Gastroesophageal sphincter (tissue), 4 donors: ENCODE measurements at regions not wholly inside any gene's neighbourhood (a gene's known extent, or its start where the extent isn't known, plus 50 kb on each side); places are given as distances from the start of the nearest gene placed in this dataset.

Source experiments
- ATAC-seq: fragments of 150-250 bp; one replicate; pipeline ENCODE4 v1.9.1; 2016; ENCODE audit warnings: mild to moderate bottlenecking, moderate library complexity
- H3K27ac ChIP-seq, 4 donors: fragments of 200-600 bp; sonication (generic) in 3 of 4; 1 replicate in 3 of 4; 2 replicates in 1 of 4; pipeline ENCODE4 v1.5.1; 2016 to 2019
- H3K27me3 ChIP-seq: fragments of 200-600 bp; sonication (generic); one replicate; pipeline ENCODE4 v1.5.1; 2019
- H3K36me3 ChIP-seq, 2 donors: fragments of 200-600 bp; sonication (generic); one replicate each; pipeline ENCODE4 v1.5.1; 2019; ENCODE audit warnings: control low read depth in 1 of 2
- H3K4me1 ChIP-seq, 3 donors: fragments of 200-600 bp; sonication (generic); 1 replicate in 2 of 3; 2 replicates in 1 of 3; pipeline ENCODE4 v1.5.1; 2016 to 2019; ENCODE audit warnings: control low read depth in 2 of 3
- H3K4me3 ChIP-seq, 2 donors: fragments of 200-600 bp; sonication (generic); one replicate each; pipeline ENCODE4 v1.5.1; 2019; ENCODE audit warnings: mild to moderate bottlenecking in 1 of 2, moderate library complexity in 1 of 2
- H3K9me3 ChIP-seq, 3 donors: fragments of 200-600 bp; sonication (generic); one replicate each; pipeline ENCODE4 v1.5.1; 2017 to 2019; ENCODE audit warnings: control low read depth in 2 of 3
- CTCF ChIP-seq, 4 experiments: fragments of 200-600 bp in 2 of 4; fragments of 450-650 bp in 2 of 4; sonication (generic) in 1 of 4; IDR thresholded peaks; one replicate each; pipeline ENCODE4 v1.5.1; 2017 to 2019; ENCODE audit warnings: antibody characterized with exemption in 4 of 4, mild to moderate bottlenecking in 2 of 4, moderate library complexity in 2 of 4
- EP300 ChIP-seq: sonication (generic); formaldehyde crosslinking; IDR thresholded peaks from one replicate; pipeline ENCODE4 v1.6.1; 2017; ENCODE audit warnings: antibody characterized with exemption, mild to moderate bottlenecking
- POLR2A ChIP-seq, 2 donors: fragments of 450-650 bp; IDR thresholded peaks; one replicate each; pipeline ENCODE4 v1.6.1; 2017; ENCODE audit warnings: antibody characterized with exemption in 2 of 2, mild to moderate bottlenecking in 2 of 2, moderate library complexity in 1 of 2
- POLR2AphosphoS5 ChIP-seq: sonication (generic); formaldehyde crosslinking; IDR thresholded peaks from one replicate; pipeline ENCODE4 v1.6.1; 2017; ENCODE audit warnings: antibody characterized with exemption
- WGBS, 2 donors: methylation state at CpG; one replicate each; pipeline ENCODE4 v1.1.5; 2018; ENCODE audit warnings: low coverage in 1 of 2; 5-methylcytosine and 5-hydroxymethylcytosine counted together

- WGBS, 2 donors: 45% methylated on average over 4 of the region's 8 CpGs; no CpG with 5 or more reads in 1 of the 2 donors
- Histone ChIP-seq H3K4me3 (no peak overlapping the region), H3K27ac (no peak overlapping the region), H3K4me1 (no peaks in the 10 kb centered on the region), H3K36me3 (no peaks in the 10 kb centered on the region), H3K9me3 (no peaks in the 10 kb centered on the region), H3K27me3 (peaks cover 4% of the 10 kb centered on the region)
- ATAC-seq: no peak
- TF ChIP-seq EP300 (no peak), POLR2A (IDR thresholded peaks at IDR 0.05) (no peak), CTCF (IDR thresholded peaks at IDR 0.05) (no peak), POLR2AphosphoS5 (no peak)
Measured at GRCh38 chr16:51449441-51449840, 298.4 kb upstream of the SALL1 start.

DNA sequence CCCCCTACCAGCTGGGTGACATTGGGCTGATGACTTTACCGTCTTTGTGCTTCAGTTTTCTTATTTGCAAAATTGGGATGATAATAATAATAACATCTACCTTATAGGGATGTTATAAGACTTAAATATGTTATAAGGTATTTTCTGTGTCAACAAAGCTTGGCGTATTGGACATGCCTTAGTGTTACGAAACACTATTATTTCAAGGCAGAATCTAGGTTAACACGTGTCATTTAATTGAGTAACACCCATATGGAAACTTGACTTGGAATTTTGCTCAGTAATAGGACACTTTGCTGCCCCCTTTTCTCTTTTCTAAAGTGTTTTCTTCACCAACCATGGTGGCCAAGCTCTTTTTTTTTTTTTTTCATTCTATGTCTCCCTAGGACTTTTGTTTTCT is 294.2 kb upstream of the SALL1 start:
- no peak for ATAC-seq
- H3K4me1 ChIP-seq: no peaks in the 10 kb centered on the region
- 63 to 75% methylated on average over 3 to 4 of the region's 4 CpGs for WGBS, 2 donors

GRCh38 chr16:51443934-51444333 is 292.9 kb upstream of the SALL1 start:
- H3K9me3 ChIP-seq: no peaks in the 10 kb centered on the region
- H3K27me3 ChIP-seq: peaks cover 27% of the 10 kb centered on the region
- WGBS, 2 donors: 75% methylated on average over 1 of the region's 1 CpG; no CpG with 5 or more reads in 1 of the 2 donors
- TF ChIP-seq POLR2A (IDR thresholded peaks at IDR 0.05) (no peak), CTCF (IDR thresholded peaks at IDR 0.05) (no peak), EP300 (no peak), POLR2AphosphoS5 (no peak)
- no peak overlapping the region for H3K4me3 ChIP-seq
- ATAC-seq: no peak
- H3K27ac ChIP-seq: no peak overlapping the region
- no peaks in the 10 kb centered on the region for H3K4me1 ChIP-seq
- no peaks in the 10 kb centered on the region for H3K36me3 ChIP-seq

More for the DNA sequence above, 294.2 kb upstream of the SALL1 start:
- H3K27me3 ChIP-seq: peaks cover 18% of the 10 kb centered on the region
- H3K4me3 ChIP-seq: no peak overlapping the region
- no peak overlapping the region for H3K27ac ChIP-seq
- H3K9me3 ChIP-seq: no peaks in the 10 kb centered on the region
- TF ChIP-seq POLR2AphosphoS5 (no peak), CTCF (IDR thresholded peaks at IDR 0.05) (no peak)
- H3K36me3 ChIP-seq: no peaks in the 10 kb centered on the region

DNA sequence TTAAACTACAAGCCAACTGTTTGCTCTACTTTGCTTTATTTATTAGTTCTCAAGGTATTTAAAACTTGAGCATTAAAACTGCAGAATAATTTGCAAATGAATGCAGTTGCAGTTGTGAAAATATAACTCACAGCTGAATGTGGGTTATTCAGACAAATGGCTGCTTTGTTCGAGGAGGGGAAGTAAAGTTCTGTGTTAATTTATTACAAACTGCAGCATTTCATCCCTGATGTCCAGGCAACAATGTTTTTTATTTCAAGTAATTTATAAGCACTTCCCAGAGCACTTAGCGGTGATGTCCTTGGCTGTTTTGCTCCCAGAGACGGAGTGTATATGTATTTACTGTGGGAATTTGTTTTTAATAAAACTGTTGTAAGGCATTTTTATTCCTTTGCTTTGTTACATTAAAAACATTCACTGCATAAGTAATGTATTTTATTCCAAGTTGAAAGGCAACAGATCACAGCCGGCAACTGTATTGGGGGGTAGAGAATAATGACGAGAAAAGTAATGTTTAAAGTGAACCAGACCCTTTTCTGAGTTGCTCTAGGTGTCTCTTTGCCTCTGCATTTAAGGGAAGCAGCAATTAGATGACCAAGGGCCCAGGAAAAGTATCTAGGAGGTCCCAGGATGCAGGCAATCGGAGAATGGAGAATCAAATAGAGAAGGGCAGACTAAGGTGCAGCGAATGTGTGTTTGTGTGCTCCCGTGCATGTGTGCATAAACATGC is 291.2 kb upstream of the SALL1 start:
- ATAC-seq: no peak
- Histone ChIP-seq H3K4me1 (no peaks in the 10 kb centered on the region), H3K27ac (no peak overlapping the region)

More for the DNA sequence above, 291.2 kb upstream of the SALL1 start:
- Histone ChIP-seq H3K36me3 (no peaks in the 10 kb centered on the region), H3K4me3 (no peak overlapping the region), H3K27me3 (peaks cover 32% of the 10 kb centered on the region), H3K9me3 (no peaks in the 10 kb centered on the region)
- TF ChIP-seq POLR2A (IDR thresholded peaks at IDR 0.05) (no peak), EP300 (no peak), CTCF (IDR thresholded peaks at IDR 0.05) (no peak), POLR2AphosphoS5 (no peak)
- WGBS, 2 donors: 45 to 57% methylated on average over 8 of the region's 8 CpGs
